Activated naive CD8-positive, alpha-beta T cell treated with anti-CD3 and anti-CD28 coated beads, Interleukin-2, amount 50 U/mL, for 24 hours (primary cell): ENCODE measurements at regions not wholly inside any gene's neighbourhood (a gene's known extent, or its start where the extent isn't known, plus 50 kb on each side); places are given as distances from the start of the nearest gene placed in this dataset.
"Not testable (repeated sequence)": the region's sequence is repeated elsewhere in the genome, so short reads cannot be mapped to it uniquely, and the experiment has no call there.

Source experiments
- ATAC-seq: fragments of 150-1000 bp; cut with Tn5 transposase; one replicate; pipeline ENCODE4 v1.10.0; 2021
- DNase-seq: peaks from one replicate; pipeline ENCODE4 v3.0.0; 2021
- H3K27ac Mint-ChIP-seq: one replicate; pipeline ENCODE4 v1.8.0; 2021; ENCODE audit warnings: mild to moderate bottlenecking, mixed read lengths
- H3K27me3 Mint-ChIP-seq: one replicate; pipeline ENCODE4 v1.8.0; 2021; ENCODE audit warnings: mixed read lengths
- H3K36me3 Mint-ChIP-seq: one replicate; pipeline ENCODE4 v1.8.0; 2021; ENCODE audit warnings: low read depth, mixed read lengths
- H3K4me1 Mint-ChIP-seq: one replicate; pipeline ENCODE4 v1.8.0; 2021; ENCODE audit warnings: mixed read lengths
- H3K4me3 Mint-ChIP-seq: one replicate; pipeline ENCODE4 v1.8.0; 2021; ENCODE audit warnings: mild to moderate bottlenecking, moderate library complexity, mixed read lengths
- H3K9me3 Mint-ChIP-seq: one replicate; pipeline ENCODE4 v1.8.0; 2021; ENCODE audit warnings: mixed read lengths

- H3K27ac Mint-ChIP-seq, H3K9me3 Mint-ChIP-seq, ATAC-seq, H3K27me3 Mint-ChIP-seq, H3K36me3 Mint-ChIP-seq, H3K4me3 Mint-ChIP-seq, DNase-seq: not testable (repeated sequence)
- H3K4me1 Mint-ChIP-seq, result peaks cover 16% of the 10 kb centered on the region
Observed at GRCh38 chr6:14389776-14390175, 272.2 kb downstream of the CD83 start.

- no peak for DNase-seq
- peaks cover 13% of the 10 kb centered on the region for H3K4me1 Mint-ChIP-seq
- H3K27me3 Mint-ChIP-seq, result no peaks in the 10 kb centered on the region
- H3K9me3 Mint-ChIP-seq, result no peaks in the 10 kb centered on the region
- no peak overlapping the region for H3K27ac Mint-ChIP-seq
- no peaks in the 10 kb centered on the region for H3K36me3 Mint-ChIP-seq
- H3K4me3 Mint-ChIP-seq, result no peak overlapping the region
- ATAC-seq, result no peak
Observed at GRCh38 chr6:14390805-14391204, 273.2 kb downstream of the CD83 start.

- no peak overlapping the region for H3K27ac Mint-ChIP-seq
- no peak overlapping the region for H3K4me3 Mint-ChIP-seq
- H3K9me3 Mint-ChIP-seq, result no peaks in the 10 kb centered on the region
Observed at GRCh38 chr6:14393910-14394309, 276.3 kb downstream of the CD83 start.

GRCh38 chr6:14396392-14396791, 278.8 kb downstream of the CD83 start:
- no peak for ATAC-seq
- no peaks in the 10 kb centered on the region for H3K9me3 Mint-ChIP-seq

More at GRCh38 chr6:14393910-14394309, 276.3 kb downstream of the CD83 start:
- peaks cover 11% of the 10 kb centered on the region for H3K4me1 Mint-ChIP-seq
- no peak for DNase-seq
- no peaks in the 10 kb centered on the region for H3K36me3 Mint-ChIP-seq
- ATAC-seq, result no peak
- no peaks in the 10 kb centered on the region for H3K27me3 Mint-ChIP-seq

GRCh38 chr6:14396826-14397517, 279.4 kb downstream of the CD83 start:
- no peak overlapping the region for H3K27ac Mint-ChIP-seq
- ATAC-seq, result no peak

More at GRCh38 chr6:14396392-14396791, 278.8 kb downstream of the CD83 start:
- no peak overlapping the region for H3K4me3 Mint-ChIP-seq
- DNase-seq, result no peak
- H3K27ac Mint-ChIP-seq, result no peak overlapping the region
- peaks cover 6% of the 10 kb centered on the region for H3K4me1 Mint-ChIP-seq
- no peaks in the 10 kb centered on the region for H3K27me3 Mint-ChIP-seq
- H3K36me3 Mint-ChIP-seq, result no peaks in the 10 kb centered on the region

GRCh38 chr6:14397518-14397901, 279.9 kb downstream of the CD83 start:
- Mint-ChIP-seq H3K9me3 (no peaks in the 10 kb centered on the region), H3K36me3 (no peaks in the 10 kb centered on the region), H3K27me3 (no peaks in the 10 kb centered on the region), H3K4me1 (peaks cover 6% of the 10 kb centered on the region), H3K27ac (no peak overlapping the region), H3K4me3 (no peak overlapping the region)
- DNase-seq (no peak), ATAC-seq (no peak)

More at GRCh38 chr6:14396826-14397517, 279.4 kb downstream of the CD83 start:
- H3K4me1 Mint-ChIP-seq, result peaks cover 6% of the 10 kb centered on the region
- no peaks in the 10 kb centered on the region for H3K36me3 Mint-ChIP-seq
- no peaks in the 10 kb centered on the region for H3K27me3 Mint-ChIP-seq
- H3K9me3 Mint-ChIP-seq, result no peaks in the 10 kb centered on the region
- H3K4me3 Mint-ChIP-seq, result no peak overlapping the region
- DNase-seq, result peak; percentile 26

- no peak for DNase-seq
- Mint-ChIP-seq H3K36me3 (no peaks in the 10 kb centered on the region), H3K4me3 (no peak overlapping the region), H3K4me1 (peaks cover 10% of the 10 kb centered on the region), H3K9me3 (no peaks in the 10 kb centered on the region), H3K27ac (no peak overlapping the region), H3K27me3 (no peaks in the 10 kb centered on the region)
- ATAC-seq, result no peak
Observed at GRCh38 chr6:14398953-14399352, 281.4 kb downstream of the CD83 start.

GRCh38 chr6:14399635-14400034, 282.1 kb downstream of the CD83 start:
- no peaks in the 10 kb centered on the region for H3K9me3 Mint-ChIP-seq
- ATAC-seq (no peak), DNase-seq (no peak)
- H3K27me3 Mint-ChIP-seq, result no peaks in the 10 kb centered on the region
- no peak overlapping the region for H3K4me3 Mint-ChIP-seq
- H3K4me1 Mint-ChIP-seq, result peaks cover 10% of the 10 kb centered on the region
- H3K27ac Mint-ChIP-seq, result no peak overlapping the region
- no peaks in the 10 kb centered on the region for H3K36me3 Mint-ChIP-seq

- DNase-seq (no peak), ATAC-seq (no peak)
- no peaks in the 10 kb centered on the region for H3K27me3 Mint-ChIP-seq
- no peak overlapping the region for H3K27ac Mint-ChIP-seq
- peaks cover 10% of the 10 kb centered on the region for H3K4me1 Mint-ChIP-seq
- no peaks in the 10 kb centered on the region for H3K9me3 Mint-ChIP-seq
- H3K4me3 Mint-ChIP-seq, result no peak overlapping the region
- no peaks in the 10 kb centered on the region for H3K36me3 Mint-ChIP-seq
Observed at GRCh38 chr6:14401246-14401645, 283.7 kb downstream of the CD83 start.

GRCh38 chr6:14406614-14407331, 289.2 kb downstream of the CD83 start:
- H3K4me1 Mint-ChIP-seq, result peaks cover 4% of the 10 kb centered on the region
- no peaks in the 10 kb centered on the region for H3K36me3 Mint-ChIP-seq
- H3K4me3 Mint-ChIP-seq, result no peak overlapping the region
- DNase-seq (no peak), ATAC-seq (no peak)
- no peaks in the 10 kb centered on the region for H3K9me3 Mint-ChIP-seq
- no peak overlapping the region for H3K27ac Mint-ChIP-seq
- peaks cover 2% of the 10 kb centered on the region for H3K27me3 Mint-ChIP-seq

- H3K36me3 Mint-ChIP-seq, result no peaks in the 10 kb centered on the region
- ATAC-seq (no peak), DNase-seq (no peak)
- no peak overlapping the region for H3K27ac Mint-ChIP-seq
- H3K4me3 Mint-ChIP-seq, result no peak overlapping the region
- H3K4me1 Mint-ChIP-seq, result no peaks in the 10 kb centered on the region
- H3K27me3 Mint-ChIP-seq, result peaks cover 2% of the 10 kb centered on the region
- H3K9me3 Mint-ChIP-seq, result no peaks in the 10 kb centered on the region
Observed at GRCh38 chr6:14408446-14408845, 290.9 kb downstream of the CD83 start.

GRCh38 chr6:14412026-14412425, 294.5 kb downstream of the CD83 start:
- peaks cover under 1% of the 10 kb centered on the region for H3K27me3 Mint-ChIP-seq
- H3K9me3 Mint-ChIP-seq, result no peaks in the 10 kb centered on the region
- ATAC-seq (no peak), DNase-seq (no peak)
- H3K27ac Mint-ChIP-seq, result no peak overlapping the region
- no peaks in the 10 kb centered on the region for H3K36me3 Mint-ChIP-seq
- no peaks in the 10 kb centered on the region for H3K4me1 Mint-ChIP-seq
- no peak overlapping the region for H3K4me3 Mint-ChIP-seq

- Mint-ChIP-seq H3K36me3 (no peaks in the 10 kb centered on the region), H3K4me3 (no peak overlapping the region), H3K4me1 (no peaks in the 10 kb centered on the region), H3K27me3 (no peaks in the 10 kb centered on the region), H3K9me3 (no peaks in the 10 kb centered on the region), H3K27ac (no peak overlapping the region)
- DNase-seq (no peak), ATAC-seq (no peak)
Observed at GRCh38 chr6:14415452-14415851, 297.9 kb downstream of the CD83 start.

GRCh38 chr6:14417377-14417776, 299.8 kb downstream of the CD83 start:
- no peak overlapping the region for H3K27ac Mint-ChIP-seq
- no peak overlapping the region for H3K4me3 Mint-ChIP-seq
- no peak for DNase-seq
- H3K27me3 Mint-ChIP-seq, result peaks cover 3% of the 10 kb centered on the region
- no peaks in the 10 kb centered on the region for H3K4me1 Mint-ChIP-seq
- no peak for ATAC-seq
- no peaks in the 10 kb centered on the region for H3K36me3 Mint-ChIP-seq
- H3K9me3 Mint-ChIP-seq, result no peaks in the 10 kb centered on the region

- not testable (repeated sequence) for H3K27me3 Mint-ChIP-seq, H3K27ac Mint-ChIP-seq, ATAC-seq, DNase-seq, H3K9me3 Mint-ChIP-seq, H3K4me3 Mint-ChIP-seq, H3K36me3 Mint-ChIP-seq
- H3K4me1 Mint-ChIP-seq, result peaks cover 13% of the 10 kb centered on the region
Observed at GRCh38 chr6:14419224-14419623, 301.7 kb downstream of the CD83 start.
